ENCODE measurements at regions not wholly inside any gene's neighbourhood (a gene's known extent, or its start where the extent isn't known, plus 50 kb on each side); places are given as distances from the start of the nearest gene placed in this dataset.

DNA sequence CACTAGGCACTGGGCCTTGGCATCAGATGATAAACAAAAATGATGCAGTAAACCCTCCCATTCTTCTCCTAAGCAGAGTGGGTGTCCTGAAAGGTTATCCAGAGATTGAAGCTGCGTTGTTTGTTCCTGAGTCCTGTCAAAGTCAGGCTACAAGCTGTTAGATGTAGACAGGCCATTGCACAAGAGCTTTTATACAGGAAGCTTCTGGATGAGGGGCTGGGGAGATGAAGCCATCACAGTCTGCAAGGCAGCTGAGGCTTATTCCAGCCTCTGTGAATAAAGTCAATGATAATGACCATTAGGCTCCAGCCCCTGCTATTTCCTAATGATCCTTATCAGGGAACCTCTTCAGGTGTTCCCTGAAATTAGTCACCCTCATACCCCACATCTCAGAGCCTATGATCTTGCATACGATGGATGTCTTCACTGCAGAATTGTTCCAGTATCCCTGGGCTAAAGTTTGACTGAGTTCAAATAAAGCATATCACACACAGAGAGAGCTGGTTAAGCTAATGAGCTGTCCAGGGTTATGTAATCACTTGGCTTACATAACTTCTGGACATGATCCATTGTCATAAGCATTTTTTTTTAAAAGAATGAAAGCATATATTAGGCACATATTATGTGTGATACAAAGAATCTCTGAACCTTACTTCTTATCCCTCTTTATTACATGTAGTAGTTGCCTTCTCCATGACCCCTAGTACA, 337.1 kb upstream of the OR4E1 start:
- Histone ChIP-seq H3K4me3 (ENCODE audit: low read length) (no peak overlapping the region), H3K27me3 (ENCODE audit: low read depth, low read length) (peaks cover 17% of the 10 kb centered on the region), H3K4me2 (ENCODE audit: low read length) (no peak overlapping the region), H3K36me3 (replicated peaks; ENCODE audit: low read depth, low read length) (no peaks in the 10 kb centered on the region), H3K4me1 (ENCODE audit: low read length) (no peaks in the 10 kb centered on the region), H2AFZ (ENCODE audit: low read depth, low read length) (no peak overlapping the region), H3K27ac (ENCODE audit: low read length) (no peak overlapping the region), H3K9ac (ENCODE audit: low read length) (no peak overlapping the region), H3K9me3 (ENCODE audit: insufficient read depth, low read length) (no peaks in the 10 kb centered on the region), H3K79me2 (ENCODE audit: low read length) (no peaks in the 10 kb centered on the region), H4K20me1 (ENCODE audit: insufficient read depth, low read length) (no peaks in the 10 kb centered on the region)
- TF ChIP-seq EZH2phosphoT487 (IDR thresholded peaks at IDR 0.05; ENCODE audit: low read depth), result no peak
- TF ChIP-seq, protein P1, sequence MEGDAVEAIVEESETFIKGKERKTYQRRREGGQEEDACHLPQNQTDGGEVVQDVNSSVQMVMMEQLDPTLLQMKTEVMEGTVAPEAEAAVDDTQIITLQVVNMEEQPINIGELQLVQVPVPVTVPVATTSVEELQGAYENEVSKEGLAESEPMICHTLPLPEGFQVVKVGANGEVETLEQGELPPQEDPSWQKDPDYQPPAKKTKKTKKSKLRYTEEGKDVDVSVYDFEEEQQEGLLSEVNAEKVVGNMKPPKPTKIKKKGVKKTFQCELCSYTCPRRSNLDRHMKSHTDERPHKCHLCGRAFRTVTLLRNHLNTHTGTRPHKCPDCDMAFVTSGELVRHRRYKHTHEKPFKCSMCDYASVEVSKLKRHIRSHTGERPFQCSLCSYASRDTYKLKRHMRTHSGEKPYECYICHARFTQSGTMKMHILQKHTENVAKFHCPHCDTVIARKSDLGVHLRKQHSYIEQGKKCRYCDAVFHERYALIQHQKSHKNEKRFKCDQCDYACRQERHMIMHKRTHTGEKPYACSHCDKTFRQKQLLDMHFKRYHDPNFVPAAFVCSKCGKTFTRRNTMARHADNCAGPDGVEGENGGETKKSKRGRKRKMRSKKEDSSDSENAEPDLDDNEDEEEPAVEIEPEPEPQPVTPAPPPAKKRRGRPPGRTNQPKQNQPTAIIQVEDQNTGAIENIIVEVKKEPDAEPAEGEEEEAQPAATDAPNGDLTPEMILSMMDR (IDR thresholded peaks at IDR 0.05; ENCODE audit: low read depth, low read length), result no peak

DNA sequence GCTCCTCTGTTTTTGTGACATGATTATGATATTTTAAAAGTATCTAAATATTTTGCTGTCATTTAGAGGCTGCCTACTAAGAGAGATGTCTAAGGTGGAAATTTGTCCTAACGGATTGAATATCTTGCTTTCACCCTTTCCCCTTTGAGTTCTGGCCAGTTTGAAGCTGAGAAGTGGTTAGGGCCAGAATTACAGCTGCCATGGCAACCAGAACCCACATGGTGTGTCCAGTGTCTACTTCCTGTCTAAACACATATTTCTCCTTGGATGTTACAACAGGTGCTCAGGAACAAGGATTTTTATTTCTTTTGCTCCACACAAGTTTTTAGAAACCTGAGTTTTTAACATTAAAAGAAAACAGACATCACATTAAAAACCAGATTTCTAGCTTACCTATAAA, 335.1 kb upstream of the OR4E1 start:
- Histone ChIP-seq H3K9me3 (ENCODE audit: insufficient read depth, low read length) (no peaks in the 10 kb centered on the region), H3K27me3 (ENCODE audit: low read depth, low read length) (peaks cover 17% of the 10 kb centered on the region), H4K20me1 (ENCODE audit: insufficient read depth, low read length) (no peaks in the 10 kb centered on the region), H3K4me1 (ENCODE audit: low read length) (no peaks in the 10 kb centered on the region), H3K4me3 (ENCODE audit: low read length) (no peak overlapping the region), H3K9ac (ENCODE audit: low read length) (no peak overlapping the region), H3K79me2 (ENCODE audit: low read length) (no peaks in the 10 kb centered on the region), H3K4me2 (ENCODE audit: low read length) (no peak overlapping the region), H3K36me3 (replicated peaks; ENCODE audit: low read depth, low read length) (no peaks in the 10 kb centered on the region), H2AFZ (ENCODE audit: low read depth, low read length) (no peak overlapping the region), H3K27ac (ENCODE audit: low read length) (no peak overlapping the region)
- TF ChIP-seq, protein P1 (IDR thresholded peaks at IDR 0.05; ENCODE audit: low read depth, low read length), result no peak
- TF ChIP-seq EZH2phosphoT487 (IDR thresholded peaks at IDR 0.05; ENCODE audit: low read depth), result no peak

DNA sequence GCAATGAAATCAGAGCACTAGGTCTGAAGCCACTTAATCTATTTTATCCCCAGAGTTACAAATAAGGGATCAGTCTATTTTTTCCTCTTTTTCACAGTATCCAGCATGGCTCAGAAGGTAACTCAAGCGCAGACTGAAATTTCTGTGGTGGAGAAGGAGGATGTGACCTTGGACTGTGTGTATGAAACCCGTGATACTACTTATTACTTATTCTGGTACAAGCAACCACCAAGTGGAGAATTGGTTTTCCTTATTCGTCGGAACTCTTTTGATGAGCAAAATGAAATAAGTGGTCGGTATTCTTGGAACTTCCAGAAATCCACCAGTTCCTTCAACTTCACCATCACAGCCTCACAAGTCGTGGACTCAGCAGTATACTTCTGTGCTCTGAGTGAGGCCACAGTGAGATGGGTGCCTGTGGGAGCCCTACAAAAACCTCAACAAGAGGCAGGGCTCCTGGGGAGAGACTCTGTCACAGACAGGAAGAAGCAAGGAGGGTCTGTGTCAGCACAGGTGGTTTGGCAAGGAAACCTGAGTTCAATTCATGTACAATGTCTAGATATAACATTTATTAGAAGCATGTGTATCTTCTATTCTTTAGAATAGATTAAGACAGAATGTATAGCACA, 334.3 kb upstream of the OR4E1 start:
- TF ChIP-seq, protein P1 (IDR thresholded peaks at IDR 0.05; ENCODE audit: low read depth, low read length), result no peak
- TF ChIP-seq EZH2phosphoT487 (IDR thresholded peaks at IDR 0.05; ENCODE audit: low read depth), result no peak
- Histone ChIP-seq H3K4me3 (ENCODE audit: low read length) (no peak overlapping the region), H3K27ac (ENCODE audit: low read length) (no peak overlapping the region), H2AFZ (ENCODE audit: low read depth, low read length) (no peak overlapping the region), H3K4me2 (ENCODE audit: low read length) (no peak overlapping the region), H3K36me3 (replicated peaks; ENCODE audit: low read depth, low read length) (no peaks in the 10 kb centered on the region), H3K4me1 (ENCODE audit: low read length) (no peaks in the 10 kb centered on the region), H4K20me1 (ENCODE audit: insufficient read depth, low read length) (no peaks in the 10 kb centered on the region), H3K27me3 (ENCODE audit: low read depth, low read length) (peaks cover 17% of the 10 kb centered on the region), H3K9ac (ENCODE audit: low read length) (no peak overlapping the region), H3K79me2 (ENCODE audit: low read length) (no peaks in the 10 kb centered on the region), H3K9me3 (ENCODE audit: insufficient read depth, low read length) (no peaks in the 10 kb centered on the region)

DNA sequence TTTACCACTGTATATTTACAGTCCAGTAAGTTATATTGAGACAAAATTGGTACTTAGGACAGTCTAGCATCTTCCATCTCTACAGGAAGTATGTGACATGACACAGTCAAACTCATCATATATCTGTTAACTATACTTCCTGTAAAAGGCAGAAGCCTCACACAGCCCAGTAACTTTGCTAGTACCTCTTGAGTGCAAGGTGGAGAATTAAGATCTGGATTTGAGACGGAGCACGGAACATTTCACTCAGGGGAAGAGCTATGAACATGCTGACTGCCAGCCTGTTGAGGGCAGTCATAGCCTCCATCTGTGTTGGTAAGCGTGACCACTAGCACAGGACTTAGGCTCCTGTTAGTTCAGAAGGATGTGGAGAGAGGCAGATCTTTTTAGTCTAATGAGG, 333.7 kb upstream of the OR4E1 start:
- H2AFZ ChIP-seq (ENCODE audit: low read depth, low read length), result no peak overlapping the region
- no peaks in the 10 kb centered on the region for H3K9me3 ChIP-seq (ENCODE audit: insufficient read depth, low read length)
- H4K20me1 ChIP-seq (ENCODE audit: insufficient read depth, low read length), result no peaks in the 10 kb centered on the region
- no peaks in the 10 kb centered on the region for H3K79me2 ChIP-seq (ENCODE audit: low read length)
- peaks cover 17% of the 10 kb centered on the region for H3K27me3 ChIP-seq (ENCODE audit: low read depth, low read length)
- no peak overlapping the region for H3K4me3 ChIP-seq (ENCODE audit: low read length)
- H3K4me2 ChIP-seq (ENCODE audit: low read length), result no peak overlapping the region
- no peak overlapping the region for H3K9ac ChIP-seq (ENCODE audit: low read length)
- no peaks in the 10 kb centered on the region for H3K36me3 ChIP-seq (replicated peaks; ENCODE audit: low read depth, low read length)
- TF ChIP-seq, protein P1 (IDR thresholded peaks at IDR 0.05; ENCODE audit: low read depth, low read length), result no peak
- TF ChIP-seq EZH2phosphoT487 (IDR thresholded peaks at IDR 0.05; ENCODE audit: low read depth), result no peak
- no peak overlapping the region for H3K27ac ChIP-seq (ENCODE audit: low read length)
- H3K4me1 ChIP-seq (ENCODE audit: low read length), result no peaks in the 10 kb centered on the region

Data from OCI-LY3 (cell line).